Neural cell (in vitro differentiated cells): ENCODE measurements at regions not wholly inside any gene's neighbourhood (a gene's known extent, or its start where the extent isn't known, plus 50 kb on each side); places are given as distances from the start of the nearest gene placed in this dataset.
"Not testable (repeated sequence)": the region's sequence is repeated elsewhere in the genome, so short reads cannot be mapped to it uniquely, and the experiment has no call there.

Experiments used
- H2AFZ ChIP-seq: fragments of 200-600, 300-800 bp; sonication (generic), shearing (Covaris generic); 2 replicates; pipeline ENCODE4 v1.6.0; 2014; ENCODE audit warnings: low read depth, mild to moderate bottlenecking, antibody characterized with exemption, low read length, moderate library complexity
- H3F3A ChIP-seq: fragments of 200-600 bp; shearing (Covaris generic); 2 replicates; pipeline ENCODE4 v1.6.1; 2016; ENCODE audit warnings: mild to moderate bottlenecking, moderate library complexity, mixed read lengths, antibody characterized with exemption, low read length; ENCODE audit not compliant: insufficient read depth, poor library complexity, severe bottlenecking
- H3K27ac ChIP-seq: fragments of 200-600, 300-800 bp; sonication (generic), shearing (Covaris generic); 2 replicates; pipeline ENCODE4 v1.5.1; 2014; ENCODE audit warnings: mild to moderate bottlenecking, low read length, moderate library complexity
- H3K27me3 ChIP-seq: fragments of 300-800, 200-600 bp; sonication (generic), shearing (Covaris generic); 2 replicates; pipeline ENCODE4 v1.6.0; 2014; ENCODE audit warnings: mild to moderate bottlenecking, low read depth, low read length, moderate library complexity; ENCODE audit not compliant: insufficient read depth
- H3K36me3 ChIP-seq: fragments of 300-800, 200-600 bp; sonication (generic), shearing (Covaris generic); 2 replicates; pipeline ENCODE4 v1.5.1; 2014; ENCODE audit warnings: mild to moderate bottlenecking, antibody characterized with exemption, low read length, moderate library complexity; ENCODE audit not compliant: insufficient read depth
- H3K4me2 ChIP-seq: fragments of 300-800, 200-600 bp; sonication (generic), shearing (Covaris generic); 2 replicates; pipeline ENCODE4 v1.6.0; 2014; ENCODE audit warnings: mild to moderate bottlenecking, low read length
- H3K4me3 ChIP-seq: fragments of 300-800, 200-600 bp; sonication (generic), shearing (Covaris generic); 2 replicates; pipeline ENCODE4 v1.5.1; 2014; ENCODE audit warnings: mild to moderate bottlenecking, low read length, moderate library complexity
- H3K79me2 ChIP-seq: fragments of 200-600 bp; shearing (Covaris generic); replicated peaks from 2 replicates; pipeline ENCODE4 v1.6.0; 2014; ENCODE audit warnings: mild to moderate bottlenecking, low read length, moderate library complexity; ENCODE audit not compliant: insufficient read depth
- H3K9ac ChIP-seq: fragments of 300-800, 200-600 bp; sonication (generic), shearing (Covaris generic); 2 replicates; pipeline ENCODE4 v1.6.1; 2016; ENCODE audit warnings: mild to moderate bottlenecking, low read length, mixed read lengths
- H3K9me2 ChIP-seq: fragments of 200-600 bp; shearing (Covaris generic); 2 replicates; pipeline ENCODE4 v1.6.1; 2016; ENCODE audit warnings: mild to moderate bottlenecking, low read length, mixed read lengths; ENCODE audit not compliant: insufficient read depth
- H3K9me3 ChIP-seq: fragments of 200-600, 300-800 bp; sonication (generic), shearing (Covaris generic); 2 replicates; pipeline ENCODE4 v1.6.1; 2016; ENCODE audit warnings: mild to moderate bottlenecking, mixed run types, low read length, moderate library complexity, mixed read lengths
- H4K20me1 ChIP-seq: fragments of 200-600 bp; shearing (Covaris generic); 2 replicates; pipeline ENCODE4 v1.6.1; 2016; ENCODE audit warnings: mild to moderate bottlenecking, mixed run types; ENCODE audit not compliant: insufficient read depth
- EP300 ChIP-seq: fragments of 450-650 bp; conservative IDR thresholded peaks from 2 replicates; pipeline ENCODE4 v1.6.1; 2014; ENCODE audit warnings: antibody characterized with exemption, mild to moderate bottlenecking, moderate library complexity; ENCODE audit not compliant: poor library complexity, severe bottlenecking
- EZH2 ChIP-seq: fragments of 200-600, 300-800 bp; shearing (Covaris generic), sonication (generic); IDR thresholded peaks from 2 replicates; pipeline ENCODE4 v1.6.1; 2014; ENCODE audit warnings: antibody characterized with exemption, low read length, borderline replicate concordance, mild to moderate bottlenecking; ENCODE audit not compliant: insufficient read depth, poor library complexity, severe bottlenecking
- MXI1 ChIP-seq: fragments of 450-650 bp; conservative IDR thresholded peaks from 2 replicates; pipeline ENCODE4 v1.6.1; 2014; ENCODE audit warnings: antibody characterized with exemption, mild to moderate bottlenecking; ENCODE audit not compliant: poor library complexity, severe bottlenecking
- POLR2AphosphoS5 ChIP-seq: IDR thresholded peaks from 2 replicates; pipeline ENCODE4 v1.6.1; 2012
- RAD21 ChIP-seq: fragments of 450-650 bp; conservative IDR thresholded peaks from 2 replicates; pipeline ENCODE4 v1.6.1; 2014; ENCODE audit warnings: antibody characterized with exemption, mild to moderate bottlenecking, moderate library complexity
- SMC3 ChIP-seq: fragments of 450-650 bp; conservative IDR thresholded peaks from 2 replicates; pipeline ENCODE4 v1.6.1; 2014; ENCODE audit warnings: antibody characterized with exemption, mild to moderate bottlenecking, moderate library complexity; ENCODE audit not compliant: poor library complexity
- TAF1 ChIP-seq: IDR thresholded peaks from 2 replicates; pipeline ENCODE4 v1.6.1; 2012; ENCODE audit warnings: low read depth
- TF ChIP-seq, protein P1 (sequence below): fragments of 450-650 bp; IDR thresholded peaks from 2 replicates; pipeline ENCODE4 v1.5.1; 2014; ENCODE audit warnings: antibody characterized with exemption, mild to moderate bottlenecking, moderate library complexity; ENCODE audit not compliant: poor library complexity, severe bottlenecking
- TF ChIP-seq, protein P2 (sequence below): IDR thresholded peaks from 2 replicates; pipeline ENCODE4 v1.6.1; 2012; ENCODE audit warnings: borderline replicate concordance

DNA sequence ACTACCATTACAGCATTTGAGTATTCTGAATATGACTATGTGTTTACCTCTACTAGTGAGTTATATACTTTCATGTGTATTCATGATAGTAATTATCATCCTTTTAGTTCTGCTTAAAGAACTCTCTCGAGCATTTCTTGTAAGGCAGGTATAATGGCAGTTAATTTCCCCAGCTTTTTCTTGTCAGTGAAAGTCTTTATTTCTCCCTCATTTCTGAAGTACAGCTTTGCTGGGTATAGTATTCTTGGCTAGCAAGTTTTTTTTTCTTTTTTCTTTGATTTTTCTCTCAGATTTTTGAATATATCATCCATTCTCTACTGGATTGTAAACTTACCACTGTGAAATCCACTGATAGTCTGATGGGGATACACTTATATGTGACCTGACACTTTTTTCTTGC, 165.9 kb upstream of the ARHGAP5 start:
- no peaks in the 10 kb centered on the region for H4K20me1 ChIP-seq
- H3K4me3 ChIP-seq: no peak overlapping the region
- no peaks in the 10 kb centered on the region for H3F3A ChIP-seq
- no peaks in the 10 kb centered on the region for H3K27me3 ChIP-seq
- no peaks in the 10 kb centered on the region for H3K79me2 ChIP-seq
- no peaks in the 10 kb centered on the region for H3K9me2 ChIP-seq
- H3K27ac ChIP-seq: no peak overlapping the region
- no peaks in the 10 kb centered on the region for H3K36me3 ChIP-seq
- H3K9me3 ChIP-seq: no peaks in the 10 kb centered on the region
- no peak overlapping the region for H3K9ac ChIP-seq
- H3K4me2 ChIP-seq: no peak overlapping the region
- H2AFZ ChIP-seq: no peak overlapping the region
- TF ChIP-seq EZH2: no peak
- TF ChIP-seq MXI1: no peak
- TF ChIP-seq, protein P1, sequence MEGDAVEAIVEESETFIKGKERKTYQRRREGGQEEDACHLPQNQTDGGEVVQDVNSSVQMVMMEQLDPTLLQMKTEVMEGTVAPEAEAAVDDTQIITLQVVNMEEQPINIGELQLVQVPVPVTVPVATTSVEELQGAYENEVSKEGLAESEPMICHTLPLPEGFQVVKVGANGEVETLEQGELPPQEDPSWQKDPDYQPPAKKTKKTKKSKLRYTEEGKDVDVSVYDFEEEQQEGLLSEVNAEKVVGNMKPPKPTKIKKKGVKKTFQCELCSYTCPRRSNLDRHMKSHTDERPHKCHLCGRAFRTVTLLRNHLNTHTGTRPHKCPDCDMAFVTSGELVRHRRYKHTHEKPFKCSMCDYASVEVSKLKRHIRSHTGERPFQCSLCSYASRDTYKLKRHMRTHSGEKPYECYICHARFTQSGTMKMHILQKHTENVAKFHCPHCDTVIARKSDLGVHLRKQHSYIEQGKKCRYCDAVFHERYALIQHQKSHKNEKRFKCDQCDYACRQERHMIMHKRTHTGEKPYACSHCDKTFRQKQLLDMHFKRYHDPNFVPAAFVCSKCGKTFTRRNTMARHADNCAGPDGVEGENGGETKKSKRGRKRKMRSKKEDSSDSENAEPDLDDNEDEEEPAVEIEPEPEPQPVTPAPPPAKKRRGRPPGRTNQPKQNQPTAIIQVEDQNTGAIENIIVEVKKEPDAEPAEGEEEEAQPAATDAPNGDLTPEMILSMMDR: no peak
- TF ChIP-seq RAD21: no peak
- no peak for TF ChIP-seq POLR2AphosphoS5
- TF ChIP-seq, protein P2, sequence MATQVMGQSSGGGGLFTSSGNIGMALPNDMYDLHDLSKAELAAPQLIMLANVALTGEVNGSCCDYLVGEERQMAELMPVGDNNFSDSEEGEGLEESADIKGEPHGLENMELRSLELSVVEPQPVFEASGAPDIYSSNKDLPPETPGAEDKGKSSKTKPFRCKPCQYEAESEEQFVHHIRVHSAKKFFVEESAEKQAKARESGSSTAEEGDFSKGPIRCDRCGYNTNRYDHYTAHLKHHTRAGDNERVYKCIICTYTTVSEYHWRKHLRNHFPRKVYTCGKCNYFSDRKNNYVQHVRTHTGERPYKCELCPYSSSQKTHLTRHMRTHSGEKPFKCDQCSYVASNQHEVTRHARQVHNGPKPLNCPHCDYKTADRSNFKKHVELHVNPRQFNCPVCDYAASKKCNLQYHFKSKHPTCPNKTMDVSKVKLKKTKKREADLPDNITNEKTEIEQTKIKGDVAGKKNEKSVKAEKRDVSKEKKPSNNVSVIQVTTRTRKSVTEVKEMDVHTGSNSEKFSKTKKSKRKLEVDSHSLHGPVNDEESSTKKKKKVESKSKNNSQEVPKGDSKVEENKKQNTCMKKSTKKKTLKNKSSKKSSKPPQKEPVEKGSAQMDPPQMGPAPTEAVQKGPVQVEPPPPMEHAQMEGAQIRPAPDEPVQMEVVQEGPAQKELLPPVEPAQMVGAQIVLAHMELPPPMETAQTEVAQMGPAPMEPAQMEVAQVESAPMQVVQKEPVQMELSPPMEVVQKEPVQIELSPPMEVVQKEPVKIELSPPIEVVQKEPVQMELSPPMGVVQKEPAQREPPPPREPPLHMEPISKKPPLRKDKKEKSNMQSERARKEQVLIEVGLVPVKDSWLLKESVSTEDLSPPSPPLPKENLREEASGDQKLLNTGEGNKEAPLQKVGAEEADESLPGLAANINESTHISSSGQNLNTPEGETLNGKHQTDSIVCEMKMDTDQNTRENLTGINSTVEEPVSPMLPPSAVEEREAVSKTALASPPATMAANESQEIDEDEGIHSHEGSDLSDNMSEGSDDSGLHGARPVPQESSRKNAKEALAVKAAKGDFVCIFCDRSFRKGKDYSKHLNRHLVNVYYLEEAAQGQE: no peak
- no peak for TF ChIP-seq SMC3
- no peak for TF ChIP-seq TAF1
- no peak for TF ChIP-seq EP300

DNA sequence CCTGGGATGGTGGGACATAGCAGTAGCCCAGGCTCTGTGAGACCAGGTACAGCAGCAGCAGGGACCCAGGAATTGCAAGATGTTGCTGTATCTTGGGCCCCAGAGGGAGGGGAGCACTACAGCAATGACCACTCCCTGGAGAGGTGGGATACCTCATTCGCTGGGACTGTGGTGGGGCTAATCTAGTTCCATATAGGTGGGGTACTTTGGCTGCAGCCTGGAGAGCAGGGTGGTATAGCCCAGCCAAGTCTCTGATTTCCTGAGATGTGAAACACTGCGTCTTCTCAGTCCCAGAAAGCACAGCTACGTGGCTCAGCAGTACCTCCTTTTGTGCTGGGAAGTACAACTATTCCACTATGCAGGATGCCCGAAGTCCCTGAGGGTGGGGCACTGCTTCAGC, 163.7 kb upstream of the ARHGAP5 start:
- H2AFZ ChIP-seq: no peak overlapping the region
- no peaks in the 10 kb centered on the region for H3K9me3 ChIP-seq
- H3K79me2 ChIP-seq: no peaks in the 10 kb centered on the region
- no peaks in the 10 kb centered on the region for H3K9me2 ChIP-seq
- no peak overlapping the region for H3K9ac ChIP-seq
- H4K20me1 ChIP-seq: no peaks in the 10 kb centered on the region
- H3K36me3 ChIP-seq: no peaks in the 10 kb centered on the region
- no peak overlapping the region for H3K4me2 ChIP-seq
- H3K27me3 ChIP-seq: no peaks in the 10 kb centered on the region
- no peak overlapping the region for H3K27ac ChIP-seq
- TF ChIP-seq RAD21 (no peak), SMC3 (no peak), MXI1 (no peak), EZH2 (no peak), POLR2AphosphoS5 (no peak), TAF1 (no peak), EP300 (no peak)
- TF ChIP-seq, protein P1: no peak
- TF ChIP-seq, protein P2: no peak
- no peaks in the 10 kb centered on the region for H3F3A ChIP-seq
- H3K4me3 ChIP-seq: no peak overlapping the region

DNA sequence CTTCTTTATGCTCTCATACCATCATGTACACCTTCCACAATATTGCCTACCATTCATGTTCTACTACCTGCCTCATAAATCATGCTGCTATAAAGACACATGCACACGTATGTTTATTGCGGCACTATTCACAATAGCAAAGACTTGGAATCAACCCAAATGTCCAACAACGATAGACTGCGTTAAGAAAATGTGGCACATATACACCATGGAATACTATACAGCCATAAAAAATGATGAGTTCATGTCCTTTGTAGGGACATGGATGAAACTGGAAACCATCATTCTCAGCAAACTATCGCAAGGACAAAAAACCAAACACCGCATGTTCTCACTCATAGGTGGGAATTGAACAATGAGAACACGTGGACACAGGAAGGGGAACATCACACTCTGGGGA, 158.8 kb upstream of the ARHGAP5 start:
- H3F3A ChIP-seq, H4K20me1 ChIP-seq, H3K4me3 ChIP-seq, H3K9me2 ChIP-seq, H2AFZ ChIP-seq, H3K79me2 ChIP-seq, H3K9me3 ChIP-seq, H3K27ac ChIP-seq, H3K9ac ChIP-seq, H3K4me2 ChIP-seq, H3K27me3 ChIP-seq, H3K36me3 ChIP-seq: not testable (repeated sequence)
